ENCODE measurements at regions not wholly inside any gene's neighbourhood (a gene's known extent, or its start where the extent isn't known, plus 50 kb on each side); places are given as distances from the start of the nearest gene placed in this dataset.

- Mint-ChIP-seq H3K9me3 (peaks cover 11% of the 10 kb centered on the region), H3K36me3 (no peaks in the 10 kb centered on the region), H3K27me3 (no peaks in the 10 kb centered on the region), H3K4me1 (no peaks in the 10 kb centered on the region), H3K27ac (no peak overlapping the region), H3K4me3 (no peak overlapping the region)
- ATAC-seq = no peak
Observed at GRCh38 chr6:23349521-23350147, 776.4 kb upstream of the NRSN1 start.

- ATAC-seq = no peak
- no peak overlapping the region for H3K27ac Mint-ChIP-seq
- H3K4me3 Mint-ChIP-seq = no peak overlapping the region
- H3K4me1 Mint-ChIP-seq = no peaks in the 10 kb centered on the region
- no peaks in the 10 kb centered on the region for H3K27me3 Mint-ChIP-seq
- no peaks in the 10 kb centered on the region for H3K36me3 Mint-ChIP-seq
- peaks cover 11% of the 10 kb centered on the region for H3K9me3 Mint-ChIP-seq
Observed at GRCh38 chr6:23350752-23351453, 775.1 kb upstream of the NRSN1 start.

- H3K27ac Mint-ChIP-seq = no peak overlapping the region
Observed at GRCh38 chr6:23354004-23354403, 772.0 kb upstream of the NRSN1 start.

GRCh38 chr6:23357185-23357766 lies 768.7 kb upstream of the NRSN1 start:
- Mint-ChIP-seq H3K4me1 (no peaks in the 10 kb centered on the region), H3K4me3 (no peak overlapping the region), H3K27me3 (no peaks in the 10 kb centered on the region), H3K36me3 (no peaks in the 10 kb centered on the region), H3K9me3 (peaks cover 10% of the 10 kb centered on the region), H3K27ac (no peak overlapping the region)
- ATAC-seq = no peak

More at GRCh38 chr6:23354004-23354403, 772.0 kb upstream of the NRSN1 start:
- H3K4me1 Mint-ChIP-seq = no peaks in the 10 kb centered on the region
- no peaks in the 10 kb centered on the region for H3K27me3 Mint-ChIP-seq
- H3K36me3 Mint-ChIP-seq = no peaks in the 10 kb centered on the region
- ATAC-seq = no peak
- no peak overlapping the region for H3K4me3 Mint-ChIP-seq
- H3K9me3 Mint-ChIP-seq = peaks cover 7% of the 10 kb centered on the region

GRCh38 chr6:23365732-23366131 lies 760.3 kb upstream of the NRSN1 start:
- H3K27me3 Mint-ChIP-seq = no peaks in the 10 kb centered on the region
- H3K9me3 Mint-ChIP-seq = peaks cover 8% of the 10 kb centered on the region
- no peak overlapping the region for H3K27ac Mint-ChIP-seq
- ATAC-seq = no peak
- H3K4me3 Mint-ChIP-seq = no peak overlapping the region
- no peaks in the 10 kb centered on the region for H3K36me3 Mint-ChIP-seq
- no peaks in the 10 kb centered on the region for H3K4me1 Mint-ChIP-seq

- ATAC-seq = no peak
- Mint-ChIP-seq H3K27me3 (no peaks in the 10 kb centered on the region), H3K27ac (no peak overlapping the region), H3K4me3 (no peak overlapping the region), H3K4me1 (no peaks in the 10 kb centered on the region), H3K36me3 (no peaks in the 10 kb centered on the region), H3K9me3 (peaks cover 8% of the 10 kb centered on the region)
Observed at GRCh38 chr6:23367311-23367710, 758.7 kb upstream of the NRSN1 start.

GRCh38 chr6:23368557-23368956 lies 757.5 kb upstream of the NRSN1 start:
- no peak overlapping the region for H3K4me3 Mint-ChIP-seq
- peaks cover 10% of the 10 kb centered on the region for H3K9me3 Mint-ChIP-seq
- H3K27ac Mint-ChIP-seq = no peak overlapping the region
- H3K36me3 Mint-ChIP-seq = no peaks in the 10 kb centered on the region
- H3K4me1 Mint-ChIP-seq = no peaks in the 10 kb centered on the region
- no peak for ATAC-seq
- H3K27me3 Mint-ChIP-seq = no peaks in the 10 kb centered on the region

- H3K27me3 Mint-ChIP-seq = no peaks in the 10 kb centered on the region
- no peaks in the 10 kb centered on the region for H3K36me3 Mint-ChIP-seq
- peaks cover 9% of the 10 kb centered on the region for H3K9me3 Mint-ChIP-seq
- H3K4me1 Mint-ChIP-seq = no peaks in the 10 kb centered on the region
- no peak overlapping the region for H3K4me3 Mint-ChIP-seq
- no peak overlapping the region for H3K27ac Mint-ChIP-seq
- ATAC-seq = no peak
Observed at GRCh38 chr6:23370051-23370450, 756.0 kb upstream of the NRSN1 start.

- peaks cover 11% of the 10 kb centered on the region for H3K9me3 Mint-ChIP-seq
- no peak for ATAC-seq
- no peaks in the 10 kb centered on the region for H3K27me3 Mint-ChIP-seq
- H3K4me1 Mint-ChIP-seq = no peaks in the 10 kb centered on the region
- H3K27ac Mint-ChIP-seq = no peak overlapping the region
- H3K36me3 Mint-ChIP-seq = no peaks in the 10 kb centered on the region
- H3K4me3 Mint-ChIP-seq = no peak overlapping the region
Observed at GRCh38 chr6:23371132-23371915, 754.7 kb upstream of the NRSN1 start.

- ATAC-seq = no peak
- H3K27me3 Mint-ChIP-seq = no peaks in the 10 kb centered on the region
- no peaks in the 10 kb centered on the region for H3K4me1 Mint-ChIP-seq
- no peak overlapping the region for H3K27ac Mint-ChIP-seq
- H3K4me3 Mint-ChIP-seq = no peak overlapping the region
- H3K36me3 Mint-ChIP-seq = no peaks in the 10 kb centered on the region
- H3K9me3 Mint-ChIP-seq = peaks cover 14% of the 10 kb centered on the region
Observed at GRCh38 chr6:23377830-23378229, 748.2 kb upstream of the NRSN1 start.

GRCh38 chr6:23380465-23380864 lies 745.5 kb upstream of the NRSN1 start:
- no peaks in the 10 kb centered on the region for H3K4me1 Mint-ChIP-seq
- H3K36me3 Mint-ChIP-seq = no peaks in the 10 kb centered on the region

GRCh38 chr6:23388086-23388783 lies 737.8 kb upstream of the NRSN1 start:
- no peak overlapping the region for H3K4me3 Mint-ChIP-seq
- no peaks in the 10 kb centered on the region for H3K27me3 Mint-ChIP-seq

More at GRCh38 chr6:23380465-23380864, 745.5 kb upstream of the NRSN1 start:
- no peak overlapping the region for H3K27ac Mint-ChIP-seq
- H3K27me3 Mint-ChIP-seq = no peaks in the 10 kb centered on the region
- no peak for ATAC-seq
- H3K9me3 Mint-ChIP-seq = peaks cover 9% of the 10 kb centered on the region
- H3K4me3 Mint-ChIP-seq = no peak overlapping the region

GRCh38 chr6:23389386-23389785 lies 736.6 kb upstream of the NRSN1 start:
- no peak for ATAC-seq

More at GRCh38 chr6:23388086-23388783, 737.8 kb upstream of the NRSN1 start:
- peaks cover 3% of the 10 kb centered on the region for H3K9me3 Mint-ChIP-seq
- no peak overlapping the region for H3K27ac Mint-ChIP-seq
- no peaks in the 10 kb centered on the region for H3K4me1 Mint-ChIP-seq
- ATAC-seq = no peak
- no peaks in the 10 kb centered on the region for H3K36me3 Mint-ChIP-seq

GRCh38 chr6:23390221-23390620 lies 735.8 kb upstream of the NRSN1 start:
- Mint-ChIP-seq H3K36me3 (no peaks in the 10 kb centered on the region), H3K9me3 (peaks cover 10% of the 10 kb centered on the region), H3K27ac (no peak overlapping the region), H3K4me1 (no peaks in the 10 kb centered on the region), H3K4me3 (no peak overlapping the region), H3K27me3 (no peaks in the 10 kb centered on the region)
- no peak for ATAC-seq

More at GRCh38 chr6:23389386-23389785, 736.6 kb upstream of the NRSN1 start:
- H3K9me3 Mint-ChIP-seq = peaks cover 10% of the 10 kb centered on the region
- no peaks in the 10 kb centered on the region for H3K27me3 Mint-ChIP-seq
- H3K4me3 Mint-ChIP-seq = no peak overlapping the region
- H3K4me1 Mint-ChIP-seq = no peaks in the 10 kb centered on the region
- no peak overlapping the region for H3K27ac Mint-ChIP-seq
- H3K36me3 Mint-ChIP-seq = no peaks in the 10 kb centered on the region

GRCh38 chr6:23394681-23395080 lies 731.3 kb upstream of the NRSN1 start:
- peaks cover 10% of the 10 kb centered on the region for H3K9me3 Mint-ChIP-seq
- ATAC-seq = no peak
- H3K36me3 Mint-ChIP-seq = no peaks in the 10 kb centered on the region
- no peaks in the 10 kb centered on the region for H3K4me1 Mint-ChIP-seq
- no peak overlapping the region for H3K27ac Mint-ChIP-seq
- no peak overlapping the region for H3K4me3 Mint-ChIP-seq
- no peaks in the 10 kb centered on the region for H3K27me3 Mint-ChIP-seq
